GM12872 (cell line): ENCODE measurements at regions not wholly inside any gene's neighbourhood (a gene's known extent, or its start where the extent isn't known, plus 50 kb on each side); places are given as distances from the start of the nearest gene placed in this dataset.

Experiments used
- CTCF ChIP-seq: IDR thresholded peaks from 3 replicates; pipeline ENCODE4 v1.5.1; 2011; ENCODE audit warnings: low read depth, mild to moderate bottlenecking, low read length, moderate library complexity; ENCODE audit not compliant: insufficient read depth

DNA sequence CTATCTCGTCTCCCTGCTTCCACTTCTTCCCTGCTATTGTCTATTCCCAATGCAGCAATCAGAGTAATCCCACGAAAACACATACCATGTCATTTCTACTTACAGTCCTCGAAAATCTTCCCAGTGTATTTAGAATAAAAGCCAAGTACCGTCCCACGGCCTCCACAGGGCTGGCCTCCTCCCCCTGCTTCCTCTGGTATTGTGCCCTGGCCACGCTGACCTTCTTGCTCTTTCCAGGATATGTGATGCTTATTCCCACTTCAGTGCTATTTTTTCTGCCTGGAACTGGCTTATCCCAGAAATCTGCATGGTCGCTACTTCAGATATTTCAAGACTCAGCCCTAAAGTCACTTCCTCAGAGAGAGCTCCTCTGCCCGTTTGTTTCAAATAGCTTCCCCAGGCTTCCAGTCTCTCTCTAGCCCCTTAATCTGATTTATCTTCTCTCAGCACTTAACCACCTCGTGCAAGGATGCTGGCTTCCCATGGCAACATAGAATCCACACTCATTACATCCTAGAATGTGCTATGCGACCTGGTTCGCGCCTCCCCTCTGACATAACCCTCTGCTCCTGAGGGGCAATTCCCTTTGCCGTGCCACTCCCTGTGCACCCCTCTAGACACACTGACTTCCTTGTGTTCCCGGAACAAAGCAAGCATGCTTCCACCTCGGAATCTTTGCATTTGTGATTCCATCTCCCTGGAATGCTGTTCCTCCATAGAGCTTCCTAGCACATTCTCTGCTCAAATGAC, 365.9 kb downstream of the ZSWIM6 start:
- TF ChIP-seq CTCF = no peak

DNA sequence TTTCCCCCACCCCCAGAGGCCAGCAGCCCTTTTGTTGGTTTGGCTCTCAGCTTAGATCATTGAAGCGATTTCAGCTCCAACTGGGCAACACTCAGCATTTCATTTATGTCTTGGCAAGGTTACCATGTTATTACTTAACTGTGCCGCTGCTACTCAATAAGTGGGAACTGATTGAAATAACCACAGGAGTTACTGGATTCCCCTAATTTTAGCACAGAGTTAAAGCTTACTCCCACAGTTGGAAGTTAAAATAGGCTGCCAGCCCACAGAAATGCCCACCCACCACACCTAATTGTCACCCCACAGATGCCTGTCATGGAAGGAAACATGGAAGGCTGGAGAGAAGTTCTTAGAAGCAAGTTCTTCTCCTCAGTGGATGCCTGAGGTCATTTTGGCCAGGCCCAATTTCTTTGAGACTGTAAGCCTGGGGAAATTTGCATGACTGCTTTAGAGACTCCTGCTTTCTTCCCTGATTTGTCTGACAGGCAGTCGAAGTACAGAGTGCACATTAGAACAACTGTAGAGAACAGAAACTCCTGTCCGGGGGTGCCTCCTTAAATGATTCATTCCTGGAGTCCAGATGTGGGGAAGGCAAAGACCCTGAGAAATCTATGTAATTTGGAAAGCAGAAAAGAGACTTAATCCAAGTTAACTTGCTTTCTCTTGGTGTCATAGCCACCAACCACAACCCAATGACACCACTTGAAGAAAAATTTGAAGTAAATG, 370.0 kb downstream of the ZSWIM6 start:
- no peak for TF ChIP-seq CTCF

GRCh38 chr5:61702784-61703183, 370.7 kb downstream of the ZSWIM6 start:
- no peak for TF ChIP-seq CTCF

DNA sequence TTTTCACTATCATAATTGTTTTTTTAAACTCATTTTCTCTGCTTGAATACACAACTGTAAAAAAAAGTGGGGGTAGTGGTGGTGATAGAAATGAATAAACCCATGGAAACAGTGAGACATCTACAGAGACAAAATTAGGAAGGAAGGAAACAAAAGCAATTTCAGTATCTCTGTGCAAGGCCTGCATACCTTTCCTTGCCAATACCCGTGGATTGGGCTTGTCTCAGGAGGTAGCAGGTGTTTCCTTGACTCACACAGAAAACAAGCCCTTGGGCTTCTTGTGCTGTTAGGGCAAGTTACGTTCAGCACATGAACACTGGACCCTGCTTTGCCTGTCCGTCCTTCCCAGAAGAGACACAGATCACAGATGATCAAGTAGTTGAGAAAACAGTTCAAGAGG, 372.2 kb downstream of the ZSWIM6 start:
- TF ChIP-seq CTCF = no peak

DNA sequence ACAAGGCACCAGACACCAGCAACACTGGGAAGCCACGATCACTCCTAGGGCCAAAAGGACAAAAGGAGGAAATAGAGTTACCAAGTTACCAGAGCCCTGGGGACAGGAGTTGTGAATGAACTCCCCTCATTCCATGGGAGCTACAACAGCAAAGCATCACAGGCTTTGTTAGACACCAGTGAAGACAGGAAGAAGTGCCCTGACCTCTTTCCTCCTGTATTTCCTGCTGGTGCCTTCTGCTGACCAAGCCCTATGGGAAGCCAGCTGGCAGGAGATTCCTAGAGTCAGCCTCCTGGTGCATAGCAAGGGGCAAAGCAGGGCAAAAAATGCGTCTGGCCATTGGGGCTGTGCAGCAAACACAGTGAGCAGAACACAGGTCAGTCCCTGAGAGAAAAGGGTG, 374.7 kb downstream of the ZSWIM6 start:
- TF ChIP-seq CTCF = no peak

- TF ChIP-seq CTCF = no peak
Observed at GRCh38 chr5:61719124-61719523, 387.1 kb downstream of the ZSWIM6 start.

- TF ChIP-seq CTCF = no peak
Observed at GRCh38 chr5:61720829-61721228, 388.8 kb downstream of the ZSWIM6 start.
